SK-N-SH (cell line): ENCODE measurements at regions not wholly inside any gene's neighbourhood (a gene's known extent, or its start where the extent isn't known, plus 50 kb on each side); places are given as distances from the start of the nearest gene placed in this dataset.

Experiments
- TAF1 ChIP-seq: IDR thresholded peaks from 2 replicates; pipeline ENCODE4 v1.6.1; 2012; ENCODE audit warnings: low read depth, mild to moderate bottlenecking, low read length, moderate library complexity, borderline replicate concordance
- TF ChIP-seq, protein P1 (sequence below): fragments of 200-600 bp; sonication (generic); IDR thresholded peaks from 2 replicates; pipeline ENCODE4 v1.6.1; 2017; ENCODE audit warnings: antibody characterized with exemption, mild to moderate bottlenecking, moderate library complexity

DNA sequence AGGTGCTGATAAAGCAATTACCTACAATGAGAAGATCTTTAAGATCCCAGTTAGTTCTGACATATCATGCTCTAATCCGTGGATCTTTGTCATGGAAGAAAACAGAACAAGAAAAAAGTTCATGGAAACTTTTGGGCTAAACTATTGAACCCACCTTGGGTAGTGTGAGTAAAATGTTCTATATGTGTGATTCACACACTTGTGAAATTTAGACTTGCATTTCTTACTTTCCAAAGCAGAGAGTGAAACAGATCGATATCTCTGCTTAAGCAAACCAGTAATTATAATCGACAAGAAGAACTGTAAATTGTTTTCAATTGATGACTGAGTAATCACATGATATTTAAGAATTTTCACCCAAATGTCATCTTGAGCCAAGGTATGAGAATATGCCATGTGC lies 214.2 kb downstream of the HRH4 start:
- TF ChIP-seq, protein P1, sequence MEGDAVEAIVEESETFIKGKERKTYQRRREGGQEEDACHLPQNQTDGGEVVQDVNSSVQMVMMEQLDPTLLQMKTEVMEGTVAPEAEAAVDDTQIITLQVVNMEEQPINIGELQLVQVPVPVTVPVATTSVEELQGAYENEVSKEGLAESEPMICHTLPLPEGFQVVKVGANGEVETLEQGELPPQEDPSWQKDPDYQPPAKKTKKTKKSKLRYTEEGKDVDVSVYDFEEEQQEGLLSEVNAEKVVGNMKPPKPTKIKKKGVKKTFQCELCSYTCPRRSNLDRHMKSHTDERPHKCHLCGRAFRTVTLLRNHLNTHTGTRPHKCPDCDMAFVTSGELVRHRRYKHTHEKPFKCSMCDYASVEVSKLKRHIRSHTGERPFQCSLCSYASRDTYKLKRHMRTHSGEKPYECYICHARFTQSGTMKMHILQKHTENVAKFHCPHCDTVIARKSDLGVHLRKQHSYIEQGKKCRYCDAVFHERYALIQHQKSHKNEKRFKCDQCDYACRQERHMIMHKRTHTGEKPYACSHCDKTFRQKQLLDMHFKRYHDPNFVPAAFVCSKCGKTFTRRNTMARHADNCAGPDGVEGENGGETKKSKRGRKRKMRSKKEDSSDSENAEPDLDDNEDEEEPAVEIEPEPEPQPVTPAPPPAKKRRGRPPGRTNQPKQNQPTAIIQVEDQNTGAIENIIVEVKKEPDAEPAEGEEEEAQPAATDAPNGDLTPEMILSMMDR = no peak
- TF ChIP-seq TAF1 = no peak
